HG03457 (cell line): ENCODE measurements at regions not wholly inside any gene's neighbourhood (a gene's known extent, or its start where the extent isn't known, plus 50 kb on each side); places are given as distances from the start of the nearest gene placed in this dataset.
"Not testable (repeated sequence)": the region's sequence is repeated elsewhere in the genome, so short reads cannot be mapped to it uniquely, and the experiment has no call there.

Experiments
- ATAC-seq: cut with Tn5 transposase; IDR thresholded peaks from one replicate; pipeline ENCODE4 v1.9.1; 2021; ENCODE audit warnings: moderate number of reproducible peaks; ENCODE audit not compliant: unreplicated experiment

DNA sequence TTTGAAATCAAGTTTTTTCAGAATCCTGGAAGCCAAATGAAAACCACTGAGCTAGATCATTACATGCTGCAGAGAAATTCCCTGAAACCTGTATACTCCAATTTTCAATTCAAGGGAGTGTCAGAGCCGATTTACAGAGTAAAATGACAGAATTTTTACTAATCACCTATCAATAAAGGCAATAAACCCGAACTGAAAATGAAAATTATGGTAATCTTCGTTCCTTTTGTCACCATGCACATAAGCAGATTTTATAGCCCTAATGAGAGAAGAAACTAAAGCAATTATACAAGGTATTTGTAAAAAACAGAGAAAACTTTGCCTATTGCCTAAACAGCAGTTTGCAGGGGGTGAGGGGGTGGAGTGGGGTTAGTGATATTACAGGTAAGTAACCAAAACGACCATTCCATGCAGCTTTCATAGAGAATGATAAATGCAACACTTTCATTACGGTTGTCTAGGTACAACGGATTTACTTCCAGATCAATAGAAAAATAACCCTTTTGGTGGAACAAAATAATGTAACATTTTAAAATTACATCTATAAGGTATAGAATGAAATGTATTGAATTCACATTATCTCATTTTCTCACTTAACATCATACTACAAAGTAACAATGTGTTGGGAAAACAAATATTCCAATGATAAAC lies 115.2 kb upstream of the BEND6 start:
- no peak for ATAC-seq

DNA sequence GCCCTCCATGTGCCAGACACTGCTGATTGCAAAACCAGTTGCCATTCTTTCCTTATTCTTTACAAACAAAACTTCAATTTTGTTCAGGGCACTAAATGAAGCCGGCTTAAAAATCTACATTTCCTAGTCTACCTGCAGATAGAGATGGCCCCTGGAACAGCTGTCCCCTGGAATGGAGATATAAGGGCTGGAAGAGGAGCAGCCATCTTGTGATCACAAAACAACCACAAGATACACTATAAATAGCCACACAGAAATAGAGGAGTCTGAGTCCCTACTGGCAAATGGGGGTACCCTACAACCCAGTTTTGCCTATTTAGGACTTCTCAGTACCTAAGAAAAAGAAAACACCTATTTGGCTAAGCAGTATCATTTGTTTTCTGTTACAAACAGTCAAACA lies 115.9 kb upstream of the BEND6 start:
- no peak for ATAC-seq

DNA sequence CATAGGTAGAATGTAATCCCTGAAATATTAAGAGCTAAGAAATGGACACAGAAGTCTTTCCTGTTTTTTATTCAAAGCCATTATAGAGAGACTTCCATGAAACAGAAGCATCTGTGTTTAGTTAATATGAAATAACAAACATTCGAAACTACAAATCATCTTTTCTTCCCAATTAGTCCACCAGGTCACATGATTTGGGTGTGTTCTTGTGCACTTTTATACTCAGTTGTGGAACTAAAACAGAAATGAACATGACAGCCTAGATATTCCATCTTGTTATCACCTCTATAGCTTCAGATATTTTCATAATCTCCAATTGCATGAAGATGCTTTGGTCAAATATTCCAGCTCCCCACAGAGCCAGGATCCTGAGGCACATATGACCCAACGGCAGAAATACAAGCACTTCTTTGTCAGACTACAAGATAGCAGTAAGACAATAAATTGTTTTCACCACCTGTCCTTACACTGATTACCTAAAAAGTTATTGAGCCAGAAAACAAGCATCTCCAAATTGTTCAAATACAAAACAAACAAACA lies 116.8 kb upstream of the BEND6 start:
- ATAC-seq: no peak

DNA sequence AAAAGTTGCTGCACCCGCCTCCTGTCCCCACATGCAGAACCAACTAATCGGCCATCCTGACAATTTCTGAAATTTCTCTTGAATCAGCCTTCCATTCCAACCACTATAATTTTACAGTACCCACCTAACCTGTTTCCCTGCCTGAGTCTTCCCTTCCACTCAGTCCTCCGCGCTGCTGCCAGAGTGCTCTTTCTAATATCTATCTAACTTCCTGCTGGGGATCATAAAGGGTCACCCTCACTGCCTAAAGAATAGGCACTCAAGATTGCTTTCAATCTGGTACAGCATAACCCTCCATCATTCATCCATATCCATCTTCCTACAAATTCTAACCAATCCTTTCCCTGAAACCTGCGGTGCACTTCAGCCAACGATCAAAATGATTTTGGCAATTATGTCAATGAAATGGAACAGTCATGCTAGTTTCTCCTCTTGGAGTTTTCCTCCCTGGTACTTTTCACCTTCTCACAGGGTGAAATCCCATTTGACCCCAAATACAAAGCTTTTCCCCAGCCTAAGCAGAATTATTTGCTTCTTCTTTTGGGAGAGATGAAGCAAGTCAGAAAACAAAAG lies 117.5 kb upstream of the BEND6 start:
- no peak for ATAC-seq

DNA sequence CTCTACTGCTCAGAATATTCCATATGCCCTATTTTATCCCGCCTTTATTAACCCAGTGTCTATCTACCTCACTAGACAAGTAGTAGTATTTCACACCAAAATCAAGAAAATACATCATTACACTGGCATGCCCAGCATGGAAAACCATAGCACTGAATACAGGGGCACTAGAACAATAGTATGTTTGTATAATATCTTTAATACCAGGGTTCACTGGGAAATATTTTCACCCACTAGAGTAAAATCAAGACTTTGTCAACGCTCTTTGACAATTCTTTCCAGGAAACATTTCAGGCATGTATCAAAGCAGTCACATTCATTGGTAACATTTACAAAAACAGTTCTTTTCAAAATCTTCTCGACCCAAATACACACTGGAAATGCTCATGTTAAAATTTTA lies 119.3 kb upstream of the BEND6 start:
- no peak for ATAC-seq

DNA sequence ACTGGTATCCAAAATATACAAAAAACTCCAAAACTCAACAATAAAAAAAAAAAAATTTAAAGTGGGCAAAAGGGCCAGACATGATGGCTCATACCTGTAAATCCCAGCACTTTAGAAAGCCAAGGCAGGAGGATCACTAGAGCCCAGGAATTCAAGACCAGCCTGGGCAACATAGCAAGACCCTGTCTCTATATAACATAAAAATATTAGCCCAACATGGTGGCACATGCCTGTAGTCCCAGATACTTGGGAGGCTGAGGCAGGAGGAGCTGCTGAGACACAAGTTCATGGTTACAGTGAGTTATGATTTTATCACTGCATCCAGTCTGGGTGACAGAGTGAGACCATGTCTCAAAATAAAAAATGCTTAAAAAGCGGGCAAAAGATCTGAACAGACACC lies 121.0 kb upstream of the BEND6 start:
- ATAC-seq: no peak

DNA sequence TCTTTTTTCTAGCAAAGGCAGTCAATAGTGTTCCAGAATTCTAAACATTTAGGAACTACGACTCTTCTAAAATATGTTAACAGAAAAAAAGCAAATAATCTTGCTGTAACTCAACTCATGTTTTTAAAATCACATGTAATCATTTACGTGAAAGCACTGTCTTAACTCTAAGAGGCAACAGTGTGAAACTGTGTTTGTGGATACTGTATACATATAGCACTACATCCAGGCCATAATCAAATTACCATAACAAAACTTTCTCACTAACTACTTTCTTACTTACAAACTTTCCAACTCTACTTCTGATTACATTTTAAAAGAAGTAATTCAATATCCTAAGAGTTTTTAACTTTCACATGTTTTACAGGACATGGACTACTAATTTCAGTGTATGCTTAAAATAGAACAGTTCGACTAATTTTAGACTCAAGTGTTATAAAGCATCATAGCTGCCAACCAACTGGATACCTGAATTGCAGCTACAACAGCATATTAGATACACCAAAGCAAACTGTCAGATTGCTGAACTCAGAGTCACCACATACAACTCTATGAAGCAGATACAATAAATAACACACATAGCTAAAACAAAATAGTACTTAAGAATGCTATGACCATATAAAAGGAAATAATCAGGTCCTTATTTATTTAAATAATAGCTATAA lies 121.6 kb upstream of the BEND6 start:
- ATAC-seq: no peak

DNA sequence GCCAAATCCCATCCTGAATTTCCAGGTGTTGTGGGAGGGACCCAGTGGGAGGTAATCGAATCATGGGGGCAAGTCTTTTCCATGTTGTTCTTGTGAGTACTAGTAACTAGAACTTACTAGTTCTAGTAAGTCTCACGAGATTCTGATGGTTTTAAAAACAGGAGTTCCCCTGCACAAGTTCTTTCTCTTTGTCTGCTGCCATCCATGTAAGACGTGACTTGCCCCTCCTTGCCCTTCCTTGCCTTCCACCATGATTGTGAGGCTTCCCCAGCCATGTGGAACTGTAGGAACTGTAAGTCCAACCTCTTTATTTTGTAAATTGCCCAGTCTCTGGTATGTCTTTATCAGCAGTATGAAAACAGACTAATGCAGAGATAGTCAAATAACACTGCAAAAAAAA lies 122.7 kb upstream of the BEND6 start:
- no peak for ATAC-seq

DNA sequence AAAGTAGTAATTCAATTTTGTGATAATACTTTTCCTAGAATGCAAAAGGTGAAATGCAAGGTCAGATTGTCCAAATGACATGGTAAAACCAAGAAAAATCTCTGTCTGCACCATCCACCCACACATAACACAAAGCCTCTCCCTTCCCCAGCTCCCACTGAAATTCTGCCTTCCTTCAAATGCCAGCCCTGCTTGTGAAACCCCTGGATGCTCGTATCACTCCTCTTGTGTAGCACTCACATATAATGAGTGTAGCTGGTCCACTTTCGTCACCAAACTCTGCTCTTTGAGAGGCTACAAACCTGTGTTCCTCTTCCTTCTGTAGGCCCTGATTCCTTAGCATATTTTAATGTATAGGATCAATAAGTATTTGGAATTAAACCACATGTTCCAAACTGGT lies 123.6 kb upstream of the BEND6 start:
- ATAC-seq: no peak

DNA sequence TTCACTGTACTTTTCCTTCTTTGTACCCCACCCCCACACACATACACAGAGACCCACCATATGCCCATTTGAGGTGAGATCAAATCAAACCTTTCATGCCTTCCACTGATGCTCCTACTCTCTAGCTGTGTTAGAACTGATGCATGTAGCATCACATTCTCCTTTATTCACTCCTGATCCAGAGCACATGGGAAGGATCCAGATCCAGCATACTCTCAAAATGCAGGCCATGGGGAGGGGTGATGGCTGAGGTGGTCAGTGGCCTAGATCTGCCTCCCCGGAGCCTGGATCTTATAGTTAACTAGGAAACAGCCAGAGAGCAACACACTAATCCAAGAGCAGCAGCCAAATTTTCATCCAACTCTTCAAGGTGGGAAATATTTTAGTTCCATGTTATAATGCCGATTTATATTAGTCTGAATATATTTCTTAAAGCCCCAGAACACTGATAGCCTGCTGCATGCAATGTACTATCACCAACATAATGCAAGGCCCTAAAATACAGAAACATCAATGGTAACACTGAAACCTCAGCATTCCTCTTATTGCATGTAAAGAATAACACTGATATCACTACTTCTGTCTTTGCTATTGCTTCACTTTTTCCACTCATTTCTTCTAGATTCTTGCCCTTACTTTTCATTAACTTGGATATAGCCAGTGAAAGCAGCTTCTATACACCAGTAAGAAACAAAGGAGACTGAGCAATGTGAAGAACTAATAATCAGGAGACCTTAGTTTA lies 126.8 kb upstream of the BEND6 start:
- no peak for ATAC-seq

DNA sequence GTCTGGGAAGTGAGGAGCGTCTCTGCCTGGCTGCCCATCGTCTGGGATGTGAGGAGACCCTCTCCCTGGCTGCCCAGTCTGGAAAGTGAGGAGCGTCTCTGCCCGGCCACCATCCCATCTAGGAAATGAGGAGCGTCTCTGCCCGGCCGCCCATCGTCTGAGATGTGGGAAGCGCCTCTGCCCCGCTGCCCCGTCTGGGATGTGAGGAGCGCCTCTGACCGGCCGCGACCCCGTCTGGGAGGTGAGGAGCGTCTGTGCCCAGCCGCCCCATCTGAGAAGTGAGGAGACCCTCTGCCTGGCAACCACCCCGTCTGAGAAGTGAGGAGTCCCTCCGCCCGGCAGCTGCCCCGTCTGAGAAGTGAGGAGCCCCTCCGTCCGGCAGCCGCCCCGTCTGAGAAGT lies 130.5 kb upstream of the BEND6 start:
- not testable (repeated sequence) for ATAC-seq

DNA sequence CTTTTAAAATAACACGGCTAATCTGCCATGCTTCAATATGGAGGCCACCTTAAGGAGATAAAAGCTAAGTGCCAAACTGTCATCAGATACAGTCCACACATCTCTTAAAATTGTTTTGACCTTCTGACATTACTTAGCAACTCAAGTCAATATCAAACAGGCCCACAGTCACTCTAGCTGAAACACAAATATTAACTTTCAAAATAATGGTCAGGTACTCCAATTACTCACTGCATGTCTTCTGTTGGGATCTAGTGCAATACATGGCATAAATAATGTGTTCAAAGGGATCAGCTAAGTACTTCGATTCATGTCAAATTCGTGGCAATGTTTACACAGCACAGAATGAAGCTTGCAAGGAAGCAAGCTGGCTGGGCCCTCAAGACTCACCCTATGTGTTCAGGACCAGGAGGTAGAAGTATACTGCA lies 133.9 kb upstream of the BEND6 start:
- ATAC-seq: no peak

DNA sequence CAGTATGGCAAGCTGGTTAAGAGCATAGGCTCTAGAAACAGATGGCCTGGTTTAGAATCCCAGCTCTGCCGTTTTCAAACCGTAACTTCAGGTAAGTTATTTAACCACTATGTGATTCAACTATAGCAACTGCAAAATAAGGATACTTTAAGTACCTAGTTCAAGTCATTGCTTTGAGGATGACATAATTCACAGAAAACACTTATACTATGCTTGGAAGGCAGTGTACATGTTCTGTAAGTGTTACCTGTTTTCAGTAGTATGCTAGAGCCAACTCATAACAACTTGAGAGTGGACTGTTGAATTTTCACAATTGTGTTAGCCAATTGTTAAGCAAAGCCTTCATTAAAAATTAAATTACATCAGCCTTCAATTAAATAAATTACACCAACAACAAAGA lies 134.8 kb upstream of the BEND6 start:
- ATAC-seq: no peak

DNA sequence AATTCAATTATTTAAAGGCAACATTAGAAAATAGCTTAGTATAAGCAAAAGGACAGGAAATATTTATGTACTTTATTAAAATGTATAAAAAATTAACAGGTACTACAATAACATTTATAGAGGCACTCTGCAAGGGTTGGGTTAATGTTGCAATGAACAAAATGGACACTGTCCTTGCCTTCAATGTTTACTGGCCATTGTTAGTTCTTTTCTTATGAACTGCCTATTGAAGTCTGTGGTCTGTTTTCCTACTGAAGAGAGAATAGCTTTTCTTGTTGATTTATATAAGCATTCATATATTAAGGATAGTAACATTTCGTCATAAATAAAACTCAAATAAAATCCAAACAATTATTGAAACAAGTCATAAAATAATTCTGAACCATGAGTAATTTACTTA lies 135.3 kb upstream of the BEND6 start:
- ATAC-seq: no peak

DNA sequence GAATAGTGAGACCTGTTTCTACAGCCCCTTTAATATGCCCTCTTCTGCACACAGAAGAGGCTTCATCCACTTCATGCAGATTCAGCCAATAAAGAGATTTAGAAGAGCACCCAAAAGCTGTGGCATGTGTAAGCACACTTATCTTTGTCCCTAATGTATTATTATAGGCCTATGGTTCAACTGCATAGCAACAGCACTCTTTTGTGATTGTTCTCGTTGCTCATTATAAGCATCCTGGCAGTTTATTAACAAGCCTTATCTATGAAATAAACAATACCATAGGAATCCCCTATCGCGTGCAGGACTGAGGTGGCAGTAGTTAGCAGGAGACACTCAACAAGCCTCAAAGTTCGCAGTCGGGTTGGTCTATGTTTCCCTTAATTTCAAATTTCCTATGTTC lies 138.5 kb upstream of the BEND6 start:
- ATAC-seq: no peak

DNA sequence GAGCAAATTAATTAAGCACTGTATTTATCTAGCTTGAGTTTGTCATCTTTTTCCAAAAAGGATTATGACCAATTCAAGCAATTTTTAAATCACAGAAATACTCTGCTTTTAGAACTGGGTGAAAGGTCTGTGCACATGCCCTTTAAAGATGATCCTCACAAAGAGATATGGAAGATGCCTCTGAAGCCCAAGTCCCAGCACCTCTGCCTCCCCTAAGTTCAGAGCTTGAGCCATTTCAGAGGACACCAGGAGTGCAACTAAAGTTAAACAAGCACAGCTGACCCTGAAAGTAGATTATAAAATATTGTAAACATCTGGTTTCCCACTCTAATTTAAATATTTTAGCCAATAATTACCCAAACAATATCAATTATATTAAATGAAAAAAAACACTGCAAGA lies 139.5 kb upstream of the BEND6 start:
- no peak for ATAC-seq

DNA sequence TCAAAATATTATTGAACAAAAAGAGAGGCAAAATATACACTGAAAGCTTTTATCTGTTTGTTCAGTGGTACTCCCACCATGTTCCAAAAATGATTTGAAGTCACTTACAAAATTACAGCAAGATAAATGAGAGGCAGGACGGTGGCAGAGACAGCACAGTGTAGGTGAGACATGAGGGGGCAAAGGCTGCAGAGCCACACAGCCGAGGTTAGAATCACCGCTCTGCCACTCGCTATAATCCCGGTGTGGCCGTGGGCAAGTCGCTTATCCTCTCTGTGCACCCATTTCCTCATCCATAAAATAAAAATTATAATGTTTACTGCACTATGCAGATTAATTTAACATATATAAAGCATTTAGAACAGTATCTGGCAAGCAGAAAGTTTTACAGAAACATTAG lies 140.1 kb upstream of the BEND6 start:
- no peak for ATAC-seq

DNA sequence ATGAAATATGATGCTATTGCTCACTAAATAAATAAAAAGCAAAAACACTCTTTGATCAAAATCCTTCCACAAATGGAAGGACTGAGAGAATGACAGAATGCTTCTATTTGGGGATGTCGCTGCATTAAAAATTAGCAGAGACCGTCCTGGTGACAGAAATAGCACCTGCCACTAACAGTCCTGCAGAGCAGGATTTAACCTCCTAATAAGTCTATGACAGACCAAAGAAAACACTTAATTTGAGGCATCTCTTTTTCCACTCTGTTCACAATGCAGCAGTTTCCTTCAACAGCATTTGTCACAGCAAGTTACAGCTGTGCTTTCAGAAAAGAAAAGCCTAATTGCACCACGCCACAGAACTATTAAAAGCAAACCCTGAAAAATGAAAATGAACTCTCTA lies 140.6 kb upstream of the BEND6 start:
- ATAC-seq: no peak

DNA sequence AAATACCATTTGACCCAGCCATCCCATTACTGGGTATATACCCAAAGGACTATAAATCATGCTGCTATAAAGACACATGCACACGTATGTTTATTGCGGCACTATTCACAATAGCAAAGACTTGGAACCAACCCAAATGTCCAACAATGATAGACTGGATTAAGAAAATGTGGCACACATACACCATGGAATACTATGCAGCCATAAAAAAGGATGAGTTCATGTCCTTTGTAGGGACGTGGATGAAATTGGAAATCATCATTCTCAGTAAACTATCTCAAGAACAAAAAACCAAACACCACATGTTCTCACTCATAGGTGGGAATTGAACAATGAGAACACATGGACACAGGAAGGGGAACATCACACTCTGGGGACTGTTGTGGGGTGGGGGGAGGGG lies 142.1 kb upstream of the BEND6 start:
- not testable (repeated sequence) for ATAC-seq

DNA sequence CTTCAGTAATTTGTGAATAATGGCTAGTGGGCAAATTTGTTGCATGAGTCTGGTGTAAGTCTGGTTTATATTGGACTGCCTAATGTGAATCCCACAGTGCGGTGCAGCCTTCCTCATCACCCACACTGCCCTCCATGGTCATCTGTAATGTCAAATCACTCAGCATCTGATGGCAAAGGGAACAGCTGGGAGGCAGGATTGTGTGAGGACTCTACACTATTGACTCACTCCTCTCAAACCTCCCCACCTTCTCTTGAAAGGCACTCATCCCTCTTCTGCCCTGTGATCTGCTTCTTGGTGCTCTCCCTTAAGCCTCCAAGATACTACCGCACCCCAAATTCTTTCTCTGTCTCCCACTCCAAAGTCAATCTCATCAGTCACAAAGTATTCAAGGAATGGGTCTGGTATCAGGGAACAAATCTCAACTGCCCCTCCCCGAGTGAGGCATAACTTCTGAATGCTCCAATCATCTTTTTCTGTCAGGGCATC lies 146.0 kb upstream of the BEND6 start:
- ATAC-seq: no peak

DNA sequence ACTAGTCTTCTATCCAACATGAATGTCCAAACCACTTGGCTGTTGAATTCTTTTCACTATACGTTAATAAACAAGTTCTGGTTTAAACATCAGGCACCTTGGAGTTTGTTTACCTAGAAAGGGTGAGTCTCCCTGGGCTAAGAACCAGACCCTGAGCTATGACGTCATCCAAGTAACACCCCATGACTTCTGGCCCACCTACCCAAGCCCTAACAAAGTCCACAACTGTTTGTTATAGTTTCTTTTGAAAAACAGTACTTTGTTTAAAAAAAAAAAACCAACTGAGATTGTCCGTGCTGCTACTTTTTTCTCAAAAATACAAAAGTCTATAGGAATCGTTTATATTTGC lies 146.9 kb upstream of the BEND6 start:
- no peak for ATAC-seq
